Lower leg skin (tissue), 3 donors: ENCODE measurements at regions not wholly inside any gene's neighbourhood (a gene's known extent, or its start where the extent isn't known, plus 50 kb on each side); places are given as distances from the start of the nearest gene placed in this dataset.

Experiments used
- POLR2A ChIP-seq, 2 donors: fragments of 450-650 bp; IDR thresholded peaks; one replicate each; pipeline ENCODE4 v1.6.1; 2016 to 2017; ENCODE audit warnings: antibody characterized with exemption in 2 of 2, mild to moderate bottlenecking in 1 of 2, moderate library complexity in 1 of 2
- TF ChIP-seq, protein P1 (sequence below), 3 donors: fragments of 450-650 bp; IDR thresholded peaks; one replicate each; pipeline ENCODE4 v1.5.1; 2016; ENCODE audit warnings: antibody characterized with exemption in 3 of 3, mild to moderate bottlenecking in 3 of 3, moderate library complexity in 2 of 3

DNA sequence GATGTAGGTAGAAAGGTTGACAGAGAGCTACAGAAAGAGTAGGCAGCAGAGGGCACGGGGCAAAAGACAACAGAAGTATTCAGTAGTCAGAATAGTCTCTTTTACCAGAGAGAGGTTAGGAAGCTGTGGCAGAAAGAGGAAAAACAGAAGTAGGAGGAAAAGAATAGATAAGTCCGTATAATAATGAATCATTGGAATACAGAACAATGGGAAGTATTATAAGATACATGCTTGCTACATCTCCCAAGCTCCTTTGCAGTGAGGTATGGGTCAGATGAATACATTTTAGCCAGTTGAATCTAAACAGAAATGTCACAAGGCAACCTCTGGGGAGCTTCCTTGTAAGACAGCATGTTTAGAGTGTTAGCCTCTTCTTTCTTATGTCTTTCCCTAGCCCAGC lies 570.5 kb upstream of the CITED2 start:
- TF ChIP-seq, protein P1, sequence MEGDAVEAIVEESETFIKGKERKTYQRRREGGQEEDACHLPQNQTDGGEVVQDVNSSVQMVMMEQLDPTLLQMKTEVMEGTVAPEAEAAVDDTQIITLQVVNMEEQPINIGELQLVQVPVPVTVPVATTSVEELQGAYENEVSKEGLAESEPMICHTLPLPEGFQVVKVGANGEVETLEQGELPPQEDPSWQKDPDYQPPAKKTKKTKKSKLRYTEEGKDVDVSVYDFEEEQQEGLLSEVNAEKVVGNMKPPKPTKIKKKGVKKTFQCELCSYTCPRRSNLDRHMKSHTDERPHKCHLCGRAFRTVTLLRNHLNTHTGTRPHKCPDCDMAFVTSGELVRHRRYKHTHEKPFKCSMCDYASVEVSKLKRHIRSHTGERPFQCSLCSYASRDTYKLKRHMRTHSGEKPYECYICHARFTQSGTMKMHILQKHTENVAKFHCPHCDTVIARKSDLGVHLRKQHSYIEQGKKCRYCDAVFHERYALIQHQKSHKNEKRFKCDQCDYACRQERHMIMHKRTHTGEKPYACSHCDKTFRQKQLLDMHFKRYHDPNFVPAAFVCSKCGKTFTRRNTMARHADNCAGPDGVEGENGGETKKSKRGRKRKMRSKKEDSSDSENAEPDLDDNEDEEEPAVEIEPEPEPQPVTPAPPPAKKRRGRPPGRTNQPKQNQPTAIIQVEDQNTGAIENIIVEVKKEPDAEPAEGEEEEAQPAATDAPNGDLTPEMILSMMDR (IDR thresholded peaks at IDR 0.05): no peak
- no peak for TF ChIP-seq POLR2A (IDR thresholded peaks at IDR 0.05)
